ENCODE measurements at regions not wholly inside any gene's neighbourhood (a gene's known extent, or its start where the extent isn't known, plus 50 kb on each side); places are given as distances from the start of the nearest gene placed in this dataset.

DNA sequence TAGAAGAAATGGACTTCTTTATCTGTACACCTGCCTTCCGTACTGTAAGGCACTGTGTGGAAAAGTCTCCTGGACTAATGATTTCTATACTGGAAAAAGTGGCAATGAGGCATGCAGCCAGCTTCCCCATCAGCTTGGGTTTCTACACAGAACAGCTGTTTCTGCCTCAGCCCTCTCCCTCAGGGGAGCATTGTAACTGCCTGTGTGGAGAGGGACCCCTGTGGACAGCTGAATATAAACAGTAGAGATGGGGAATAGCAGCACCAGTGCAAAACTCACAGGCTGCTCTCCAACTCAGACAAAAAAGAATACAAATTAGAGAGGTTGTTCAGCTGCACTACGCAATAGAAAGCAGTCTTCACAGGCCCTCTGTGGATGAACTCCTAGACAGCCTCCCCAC lies 451.3 kb upstream of the MBL2 start:
- DNase-seq (no peak), ATAC-seq (no peak)
- in situ Hi-C loops (cut with MboI; ENCODE audit: low sequenced_read_pairs in 4 of 4) = no loop called here
- intact Hi-C loops (cut with DNase I; ENCODE audit: low total_unique reads) = no loop called here
- Histone ChIP-seq H3K27ac (no peak overlapping the region), H3K4me3 (no peak overlapping the region), H3K27me3 (no peaks in the 10 kb centered on the region), H3K9me3 (no peaks in the 10 kb centered on the region), H3K4me1 (no peaks in the 10 kb centered on the region), H3K36me3 (no peaks in the 10 kb centered on the region)
- TF ChIP-seq POLR2A (IDR thresholded peaks at IDR 0.05) = no peak
- no peak for TF ChIP-seq CTCF (IDR thresholded peaks at IDR 0.05 in 4 of 5, conservative IDR thresholded peaks at IDR 0.05 in 1 of 5)

DNA sequence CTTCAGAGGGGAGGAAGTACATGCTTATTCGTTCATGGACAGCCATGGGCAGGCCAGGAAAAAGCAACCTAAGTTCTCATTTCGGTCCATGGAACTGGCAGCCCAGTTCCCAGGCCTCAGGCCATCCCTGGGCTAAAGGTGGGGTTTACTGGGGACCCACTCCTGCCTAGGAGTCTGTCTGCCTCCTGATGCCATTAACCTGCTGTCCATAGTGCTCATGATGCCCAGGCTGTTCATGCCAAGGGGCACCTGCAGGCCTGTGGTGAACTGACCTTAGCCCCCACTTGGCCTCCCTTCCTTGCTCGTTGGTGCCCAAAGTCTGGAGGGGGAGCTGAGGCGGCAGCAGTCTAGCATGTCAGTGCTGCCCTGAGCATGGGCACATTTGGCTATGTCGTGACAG lies 450.2 kb upstream of the MBL2 start:
- no peaks in the 10 kb centered on the region for H3K9me3 ChIP-seq
- ATAC-seq = no peak
- no peaks in the 10 kb centered on the region for H3K4me1 ChIP-seq
- intact Hi-C loops (cut with DNase I; ENCODE audit: low total_unique reads) (no loop called here), in situ Hi-C loops (cut with MboI; ENCODE audit: low sequenced_read_pairs in 4 of 4) (no loop called here)
- H3K4me3 ChIP-seq = no peak overlapping the region
- no peak for DNase-seq
- H3K27me3 ChIP-seq = no peaks in the 10 kb centered on the region
- H3K36me3 ChIP-seq = no peaks in the 10 kb centered on the region
- no peak overlapping the region for H3K27ac ChIP-seq
- no peak for TF ChIP-seq CTCF (IDR thresholded peaks at IDR 0.05 in 4 of 5, conservative IDR thresholded peaks at IDR 0.05 in 1 of 5)
- TF ChIP-seq POLR2A (IDR thresholded peaks at IDR 0.05) = no peak

DNA sequence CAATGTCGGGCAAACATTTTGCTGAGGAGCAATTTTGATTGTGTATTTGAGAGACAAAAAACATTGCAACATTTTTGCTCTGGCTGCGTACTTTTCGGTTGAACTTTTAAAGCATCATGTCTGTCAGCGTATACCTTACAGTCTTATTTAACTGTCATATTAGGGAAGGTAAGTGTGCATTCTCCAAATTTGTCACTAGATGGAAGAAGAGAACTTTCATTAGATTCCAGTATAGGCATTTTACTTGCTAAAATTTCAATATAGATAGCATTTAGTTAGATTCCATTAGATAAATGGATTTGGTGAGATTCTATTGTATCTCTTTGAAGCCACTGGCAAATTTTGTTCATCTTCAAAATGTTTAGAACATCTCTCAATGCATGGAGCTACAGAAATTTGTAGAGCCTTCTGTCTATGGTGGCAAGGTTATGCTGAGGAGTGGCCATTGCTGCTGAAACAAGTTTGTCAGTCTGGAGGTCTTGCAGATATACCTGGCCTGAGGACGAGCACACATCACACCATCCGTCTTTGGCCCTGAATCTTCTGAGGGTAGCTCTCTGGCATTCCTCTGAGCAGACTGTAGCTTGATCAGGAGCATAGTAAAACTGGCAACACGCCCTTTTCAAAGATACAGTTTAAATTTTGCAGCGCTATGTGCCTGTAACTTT lies 437.5 kb upstream of the MBL2 start:
- Histone ChIP-seq H3K36me3 (no peaks in the 10 kb centered on the region), H3K4me1 (no peaks in the 10 kb centered on the region), H3K27ac (no peak overlapping the region), H3K9me3 (no peaks in the 10 kb centered on the region), H3K4me3 (no peak overlapping the region), H3K27me3 (no peaks in the 10 kb centered on the region)
- in situ Hi-C loops (cut with MboI; ENCODE audit: low sequenced_read_pairs in 4 of 4) (no loop called here), intact Hi-C loops (cut with DNase I; ENCODE audit: low total_unique reads) (no loop called here)
- no peak for ATAC-seq
- TF ChIP-seq POLR2A (IDR thresholded peaks at IDR 0.05) = no peak
- no peak for TF ChIP-seq CTCF (IDR thresholded peaks at IDR 0.05 in 4 of 5, conservative IDR thresholded peaks at IDR 0.05 in 1 of 5)
- DNase-seq = no peak

- TF ChIP-seq POLR2A (IDR thresholded peaks at IDR 0.05) (no peak), CTCF (IDR thresholded peaks at IDR 0.05 in 4 of 5, conservative IDR thresholded peaks at IDR 0.05 in 1 of 5) (no peak)
- Histone ChIP-seq H3K9me3 (no peaks in the 10 kb centered on the region), H3K27ac (no peak overlapping the region), H3K4me3 (no peak overlapping the region), H3K36me3 (no peaks in the 10 kb centered on the region), H3K4me1 (no peaks in the 10 kb centered on the region), H3K27me3 (no peaks in the 10 kb centered on the region)
- in situ Hi-C loops (cut with MboI; ENCODE audit: low sequenced_read_pairs in 4 of 4) (no loop called here), intact Hi-C loops (cut with DNase I; ENCODE audit: low total_unique reads) (no loop called here)
- ATAC-seq = no peak
- DNase-seq = no peak
These were observed 411.1 kb upstream of the MBL2 start for GRCh38 chr10:53183733-53184132.

- DNase-seq (no peak), ATAC-seq (no peak)
- intact Hi-C loops (cut with DNase I; ENCODE audit: low total_unique reads) = no loop called here
- Histone ChIP-seq H3K9me3 (no peaks in the 10 kb centered on the region), H3K36me3 (no peaks in the 10 kb centered on the region), H3K27ac (no peak overlapping the region), H3K4me1 (no peaks in the 10 kb centered on the region), H3K27me3 (no peaks in the 10 kb centered on the region), H3K4me3 (no peak overlapping the region)
- TF ChIP-seq CTCF (IDR thresholded peaks at IDR 0.05 in 4 of 5, conservative IDR thresholded peaks at IDR 0.05 in 1 of 5) (no peak), POLR2A (IDR thresholded peaks at IDR 0.05) (no peak)
- in situ Hi-C loops (cut with MboI; ENCODE audit: low sequenced_read_pairs in 4 of 4) = no loop called here
These were observed 404.9 kb upstream of the MBL2 start for GRCh38 chr10:53177468-53177867.
